GM20000 (cell line): ENCODE measurements at regions not wholly inside any gene's neighbourhood (a gene's known extent, or its start where the extent isn't known, plus 50 kb on each side); places are given as distances from the start of the nearest gene placed in this dataset.

Experiments used
- DNase-seq: peaks from one replicate; pipeline ENCODE4 v3.0.0; 2012; ENCODE audit warnings: low spot score
- CTCF ChIP-seq: IDR thresholded peaks from 2 replicates; pipeline ENCODE4 v1.5.1; 2012; ENCODE audit warnings: mild to moderate bottlenecking, control low read depth; ENCODE audit errors: extremely low read depth, missing control alignments

DNA sequence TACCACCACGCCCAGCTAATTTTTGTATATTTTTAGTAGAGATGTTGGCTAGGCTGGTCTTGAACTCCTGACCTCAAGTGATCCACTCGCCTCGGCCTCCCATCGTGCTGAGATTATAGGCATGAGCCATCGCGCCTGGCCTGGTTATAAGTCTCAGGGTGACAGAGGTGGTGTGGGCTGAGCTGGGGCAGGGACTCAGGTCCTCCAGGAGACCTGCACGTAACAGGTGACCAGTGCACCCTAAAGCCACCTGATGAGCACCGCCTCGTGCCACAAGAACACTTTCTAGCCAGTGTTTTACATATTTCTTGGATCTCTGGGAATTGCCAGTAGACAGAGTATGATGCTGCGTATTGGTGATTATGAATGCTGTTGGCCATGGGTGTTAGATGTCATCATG lies 136.5 kb upstream of the CPM start:
- TF ChIP-seq CTCF: no peak
- no peak for DNase-seq

DNA sequence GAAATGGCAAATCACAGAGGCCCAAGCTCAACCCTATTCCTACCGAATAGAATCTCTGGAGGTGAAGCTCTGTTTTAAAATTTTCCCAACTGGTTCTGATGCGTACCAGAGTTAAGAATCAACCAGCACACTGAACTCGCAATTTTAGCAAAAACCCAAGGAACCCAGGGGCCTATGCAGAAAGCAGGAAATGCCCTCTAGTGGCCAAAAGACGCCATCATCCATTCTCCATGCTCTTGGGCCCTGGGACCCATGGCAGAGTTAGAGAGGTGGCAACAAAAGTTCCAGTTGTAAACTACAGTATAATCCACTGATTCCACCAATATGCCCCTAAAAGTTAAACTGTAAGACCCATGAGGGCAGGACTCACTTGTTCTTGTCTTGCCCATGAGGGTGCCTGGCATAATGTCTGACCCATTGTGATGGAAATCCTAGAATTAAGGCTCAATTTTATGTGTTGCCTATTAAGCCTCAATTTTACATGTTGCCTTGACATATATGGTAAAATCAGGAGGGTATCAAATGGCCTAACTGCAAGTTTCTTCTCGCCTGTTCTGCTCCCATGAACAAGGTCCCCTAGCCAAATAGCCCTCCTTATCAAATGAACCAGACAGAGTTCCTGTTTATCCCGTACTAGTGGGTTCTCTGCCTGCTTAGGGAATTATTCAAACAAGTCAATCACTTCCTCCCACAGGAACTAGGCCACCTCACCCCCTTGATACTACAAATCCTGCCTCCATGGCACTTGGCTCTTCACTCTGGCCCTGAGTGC lies 137.5 kb upstream of the CPM start:
- TF ChIP-seq CTCF: peak; percentile 88
- peak; percentile 59 for DNase-seq

DNA sequence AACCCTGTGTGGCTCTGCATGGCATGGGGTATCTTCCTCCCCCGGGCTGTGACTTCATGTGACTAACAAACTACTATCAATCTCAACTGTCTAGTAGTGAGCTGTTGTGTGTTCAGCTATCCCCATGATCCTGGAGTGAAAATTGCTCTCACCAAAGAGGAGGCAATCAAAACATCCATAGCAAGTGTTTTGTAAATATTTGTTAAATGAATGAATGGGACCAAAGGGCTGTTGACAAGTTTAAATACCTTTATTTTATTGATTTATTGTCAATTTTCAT lies 138.1 kb upstream of the CPM start:
- no peak for DNase-seq
- no peak for TF ChIP-seq CTCF

DNA sequence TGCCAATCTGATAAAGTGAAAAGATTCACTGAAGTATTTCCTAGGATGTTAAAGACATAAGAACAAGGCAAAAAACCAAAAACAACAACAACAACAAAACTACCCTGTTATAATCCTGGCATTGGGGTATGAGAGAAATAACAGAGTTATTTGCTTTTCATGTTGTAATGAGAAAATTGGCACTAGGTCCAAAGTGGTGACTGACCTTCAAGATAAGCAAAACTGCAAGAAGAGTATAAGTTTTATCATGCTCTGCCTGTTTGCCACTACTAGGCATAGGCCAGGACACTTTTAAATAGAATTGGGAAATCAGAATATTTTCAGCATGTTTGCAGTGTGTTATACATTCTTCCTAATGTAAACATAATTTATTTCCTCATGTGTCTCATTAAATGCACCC lies 140.1 kb upstream of the CPM start:
- TF ChIP-seq CTCF: no peak
- DNase-seq: no peak

DNA sequence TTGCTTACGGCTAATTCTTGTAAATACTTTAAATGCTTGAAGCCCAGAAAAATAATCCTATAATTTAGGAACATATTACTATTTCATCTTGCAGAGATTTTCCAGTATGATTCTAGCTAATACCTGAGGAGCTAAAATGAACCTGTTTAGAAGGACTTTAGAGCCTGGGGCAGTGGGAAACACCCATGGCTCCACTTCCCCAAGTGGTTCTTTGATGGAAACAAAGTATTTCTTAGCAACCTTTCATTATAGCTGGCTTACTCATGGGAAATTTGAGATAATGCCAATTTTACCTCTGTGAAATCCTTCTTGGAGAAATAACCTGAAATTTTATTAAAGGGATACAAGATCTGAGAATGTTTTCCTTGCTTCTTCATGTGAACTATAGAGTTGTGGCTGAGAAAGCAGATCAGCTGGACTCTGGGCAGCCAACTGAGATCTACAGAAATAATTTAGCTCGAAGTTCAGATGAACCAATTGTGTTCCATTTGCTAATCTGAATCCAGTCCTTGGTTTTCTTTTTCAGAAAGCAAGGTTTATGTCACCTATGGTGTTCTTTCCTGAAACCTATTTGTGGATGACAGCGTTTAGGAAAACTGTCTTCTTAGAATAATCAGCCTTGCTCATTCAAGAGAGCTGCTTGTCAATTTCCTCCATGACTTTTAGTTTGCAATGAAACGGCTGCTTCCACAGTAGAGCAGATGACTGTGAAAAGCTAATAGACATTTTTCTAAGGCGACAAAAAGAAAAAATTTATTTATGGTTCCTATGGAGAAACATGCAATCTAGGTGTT lies 141.8 kb upstream of the CPM start:
- no peak for DNase-seq
- no peak for TF ChIP-seq CTCF

DNA sequence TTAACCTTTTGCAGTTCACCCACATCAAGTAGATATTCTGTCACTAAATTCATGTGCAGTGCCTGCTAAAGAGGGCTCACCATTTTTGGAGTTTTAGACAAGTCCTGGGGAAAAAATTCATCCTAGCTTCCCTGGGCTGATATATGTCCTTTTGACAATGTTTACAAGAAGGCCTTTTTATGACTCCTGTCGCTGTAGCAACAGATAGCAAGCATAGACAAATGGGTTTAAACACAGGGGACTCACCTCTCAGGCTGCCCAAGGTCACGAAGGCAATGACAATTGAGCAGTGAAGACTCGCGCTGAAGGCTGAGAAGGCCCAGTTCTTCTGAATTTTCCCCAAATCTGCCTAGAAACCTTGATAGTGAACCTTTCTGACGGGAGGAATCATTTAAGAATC lies 150.7 kb upstream of the CPM start:
- TF ChIP-seq CTCF: no peak

GRCh38 chr12:69084816-69085378 lies 151.9 kb upstream of the CPM start:
- no peak for TF ChIP-seq CTCF
- DNase-seq: no peak

More for the DNA sequence above, 150.7 kb upstream of the CPM start:
- no peak for DNase-seq
